SU-DHL-6 (cell line): ENCODE measurements at regions not wholly inside any gene's neighbourhood (a gene's known extent, or its start where the extent isn't known, plus 50 kb on each side); places are given as distances from the start of the nearest gene placed in this dataset.

Source experiments
- H2AFZ ChIP-seq: fragments of 200-600 bp; sonication (generic); 2 replicates; pipeline ENCODE4 v1.6.1; 2014; ENCODE audit warnings: low read depth, mild to moderate bottlenecking, moderate library complexity, mixed read lengths, antibody characterized with exemption, low read length; ENCODE audit not compliant: severe bottlenecking
- H3F3A ChIP-seq: fragments of 200-600 bp; shearing (Covaris generic); 2 replicates; pipeline ENCODE4 v1.6.0; 2016; ENCODE audit warnings: antibody characterized with exemption, mild to moderate bottlenecking; ENCODE audit not compliant: insufficient read depth
- H3K27ac ChIP-seq: fragments of 200-600 bp; sonication (generic); 2 replicates; pipeline ENCODE4 v1.5.1; 2016; ENCODE audit warnings: low read depth, mild to moderate bottlenecking, low read length, moderate library complexity, mixed read lengths
- H3K27me3 ChIP-seq: fragments of 200-600 bp; sonication (generic), shearing (Covaris generic); 2 replicates; pipeline ENCODE4 v1.6.0; 2014; ENCODE audit warnings: mild to moderate bottlenecking, low read length
- H3K36me3 ChIP-seq: fragments of 200-600 bp; sonication (generic); 2 replicates; pipeline ENCODE4 v1.6.1; 2014; ENCODE audit warnings: mild to moderate bottlenecking, low read length, mixed read lengths
- H3K4me2 ChIP-seq: fragments of 300-600, 200-600 bp; shearing (Covaris generic), sonication (generic); 2 replicates; pipeline ENCODE4 v1.6.0; 2014; ENCODE audit warnings: low read length, low read depth, mild to moderate bottlenecking; ENCODE audit not compliant: poor library complexity, severe bottlenecking
- H3K4me3 ChIP-seq: fragments of 200-600 bp; sonication (generic); 2 replicates; pipeline ENCODE4 v1.5.1; 2014; ENCODE audit warnings: antibody characterized with exemption, low read length, mild to moderate bottlenecking, mixed read lengths; ENCODE audit not compliant: insufficient read depth, poor library complexity, severe bottlenecking
- H3K79me2 ChIP-seq: fragments of 200-600 bp; sonication (generic); 2 replicates; pipeline ENCODE4 v1.6.1; 2014; ENCODE audit warnings: mild to moderate bottlenecking, low read length, moderate library complexity; ENCODE audit not compliant: insufficient read depth
- H3K9ac ChIP-seq: fragments of 200-600 bp; sonication (generic); 2 replicates; pipeline ENCODE4 v1.7.0; 2014; ENCODE audit warnings: mild to moderate bottlenecking, low read length
- H3K9me2 ChIP-seq: fragments of 200-600 bp; sonication (generic); replicated peaks from 2 replicates; pipeline ENCODE4 v1.6.1; 2014; ENCODE audit warnings: low read length; ENCODE audit not compliant: insufficient read depth
- H3K9me3 ChIP-seq: fragments of 200-600 bp; sonication (generic); 2 replicates; pipeline ENCODE4 v1.6.1; 2014; ENCODE audit warnings: low read length, mixed read lengths; ENCODE audit not compliant: insufficient read depth
- H4K20me1 ChIP-seq: fragments of 200-600 bp; sonication (generic); 2 replicates; pipeline ENCODE4 v1.6.1; 2014; ENCODE audit warnings: low read depth, mild to moderate bottlenecking, antibody characterized with exemption, low read length, moderate library complexity, mixed read lengths
- CTCF ChIP-seq: fragments of 200-600 bp; sonication (generic); IDR thresholded peaks from one replicate; pipeline ENCODE4 v1.5.1; 2017; ENCODE audit warnings: antibody characterized with exemption, mild to moderate bottlenecking, low read length, moderate library complexity; ENCODE audit not compliant: insufficient read depth, poor library complexity, severe bottlenecking
- EZH2phosphoT487 ChIP-seq: fragments of 200-600 bp; sonication (generic), shearing (Covaris generic); conservative IDR thresholded peaks from 2 replicates; pipeline ENCODE4 v1.6.1; 2018; ENCODE audit warnings: mild to moderate bottlenecking, antibody characterized with exemption, low read length, moderate library complexity, mixed read lengths

DNA sequence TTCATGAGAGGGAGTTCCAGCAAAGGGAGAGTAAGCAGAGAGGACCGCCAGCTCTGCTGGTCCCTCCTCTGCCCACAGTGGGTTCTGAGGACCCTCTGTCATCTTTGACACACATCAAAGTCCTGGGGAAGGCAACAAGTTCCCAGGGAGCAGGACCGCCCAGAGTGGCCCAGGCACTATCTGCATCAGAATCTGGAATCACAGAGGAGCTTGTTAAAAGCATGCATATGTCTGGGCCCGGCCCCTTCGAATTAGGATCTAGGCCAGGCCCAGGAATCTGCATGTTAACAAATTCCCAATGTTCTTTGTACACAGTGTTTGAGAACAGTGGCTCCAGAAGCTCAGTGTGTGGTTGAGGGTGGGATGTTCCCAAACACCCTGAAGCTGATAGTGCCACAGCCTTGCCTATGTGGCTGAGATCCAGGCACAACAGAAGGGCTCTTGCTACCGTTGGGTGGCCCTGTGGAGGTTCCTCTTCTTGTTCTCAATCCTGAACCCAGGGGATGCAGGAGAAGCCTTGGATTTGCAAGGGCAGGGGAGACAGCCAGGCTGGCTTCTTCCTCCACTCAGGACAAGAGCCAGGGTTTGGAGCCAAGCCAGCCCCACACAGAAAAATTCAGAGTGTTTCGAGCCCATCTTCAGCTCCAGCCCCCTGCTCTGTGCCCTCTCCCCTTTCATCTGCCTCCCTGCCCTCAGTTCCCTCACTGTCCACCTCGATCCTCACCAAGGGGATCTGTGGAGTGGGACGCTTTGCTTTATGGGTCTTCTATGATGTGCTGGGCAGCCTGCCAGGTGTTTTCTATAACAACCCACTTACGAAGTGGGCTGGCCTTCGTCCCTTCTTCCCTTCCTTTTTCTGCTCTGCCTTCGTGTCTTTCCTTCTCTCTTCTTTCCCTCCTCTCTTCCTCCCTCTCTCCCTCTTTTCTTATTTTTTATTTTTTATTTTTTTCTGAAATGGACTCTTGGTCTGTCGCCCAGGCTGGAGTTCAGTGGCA lies 129.0 kb upstream of the TMPRSS2 start:
- Histone ChIP-seq H3K9me3 (no peaks in the 10 kb centered on the region), H3K36me3 (no peaks in the 10 kb centered on the region), H3K9ac (no peak overlapping the region), H4K20me1 (no peaks in the 10 kb centered on the region), H3K27me3 (no peaks in the 10 kb centered on the region), H3K79me2 (no peaks in the 10 kb centered on the region), H3K27ac (no peak overlapping the region), H3K4me3 (no peak overlapping the region), H3K9me2 (no peaks in the 10 kb centered on the region), H3K4me2 (no peak overlapping the region), H3F3A (no peaks in the 10 kb centered on the region), H2AFZ (no peak overlapping the region)
- no peak for TF ChIP-seq EZH2phosphoT487
- TF ChIP-seq CTCF = no peak

GRCh38 chr21:41635874-41636273 lies 127.9 kb upstream of the TMPRSS2 start:
- Histone ChIP-seq H3K9me3 (no peaks in the 10 kb centered on the region), H3K9ac (no peak overlapping the region), H3K4me2 (no peak overlapping the region), H3K36me3 (no peaks in the 10 kb centered on the region), H3K79me2 (no peaks in the 10 kb centered on the region), H3K9me2 (no peaks in the 10 kb centered on the region), H3F3A (no peaks in the 10 kb centered on the region), H3K4me3 (no peak overlapping the region), H3K27me3 (no peaks in the 10 kb centered on the region), H3K27ac (no peak overlapping the region), H2AFZ (no peak overlapping the region), H4K20me1 (no peaks in the 10 kb centered on the region)
- TF ChIP-seq EZH2phosphoT487 (no peak), CTCF (no peak)

GRCh38 chr21:41634858-41635257 lies 126.9 kb upstream of the TMPRSS2 start:
- TF ChIP-seq CTCF (no peak), EZH2phosphoT487 (no peak)
- Histone ChIP-seq H3K36me3 (no peaks in the 10 kb centered on the region), H2AFZ (no peak overlapping the region), H3K79me2 (no peaks in the 10 kb centered on the region), H3K9me2 (no peaks in the 10 kb centered on the region), H3F3A (no peaks in the 10 kb centered on the region), H3K4me3 (no peak overlapping the region), H3K27me3 (no peaks in the 10 kb centered on the region), H3K4me2 (no peak overlapping the region), H3K27ac (no peak overlapping the region), H3K9me3 (no peaks in the 10 kb centered on the region), H4K20me1 (no peaks in the 10 kb centered on the region), H3K9ac (no peak overlapping the region)
